ENCODE measurements at regions not wholly inside any gene's neighbourhood (a gene's known extent, or its start where the extent isn't known, plus 50 kb on each side); places are given as distances from the start of the nearest gene placed in this dataset.

DNA sequence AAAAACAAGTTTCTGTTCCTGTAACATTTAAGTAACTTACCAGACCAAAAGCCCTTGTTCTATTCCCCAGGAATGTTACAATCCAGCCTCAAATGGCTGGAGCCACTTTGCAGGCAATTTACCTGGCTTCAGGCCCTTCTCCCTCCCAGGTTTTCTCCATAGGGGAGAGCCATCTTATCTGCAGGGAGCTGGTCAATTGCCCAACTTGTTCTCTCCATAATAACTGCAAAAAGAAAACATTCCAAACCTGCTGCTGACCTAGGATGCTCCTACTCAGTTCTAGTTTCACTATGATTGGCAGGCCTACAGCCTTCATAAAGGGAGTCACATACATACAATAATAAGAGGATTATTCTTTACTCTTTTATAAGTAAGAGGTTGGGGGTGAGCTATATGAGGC, 670.7 kb downstream of the PCDH7 start:
- DNase-seq (ENCODE audit: extremely low read depth, low read depth) = no peak
- TF ChIP-seq, protein P1, sequence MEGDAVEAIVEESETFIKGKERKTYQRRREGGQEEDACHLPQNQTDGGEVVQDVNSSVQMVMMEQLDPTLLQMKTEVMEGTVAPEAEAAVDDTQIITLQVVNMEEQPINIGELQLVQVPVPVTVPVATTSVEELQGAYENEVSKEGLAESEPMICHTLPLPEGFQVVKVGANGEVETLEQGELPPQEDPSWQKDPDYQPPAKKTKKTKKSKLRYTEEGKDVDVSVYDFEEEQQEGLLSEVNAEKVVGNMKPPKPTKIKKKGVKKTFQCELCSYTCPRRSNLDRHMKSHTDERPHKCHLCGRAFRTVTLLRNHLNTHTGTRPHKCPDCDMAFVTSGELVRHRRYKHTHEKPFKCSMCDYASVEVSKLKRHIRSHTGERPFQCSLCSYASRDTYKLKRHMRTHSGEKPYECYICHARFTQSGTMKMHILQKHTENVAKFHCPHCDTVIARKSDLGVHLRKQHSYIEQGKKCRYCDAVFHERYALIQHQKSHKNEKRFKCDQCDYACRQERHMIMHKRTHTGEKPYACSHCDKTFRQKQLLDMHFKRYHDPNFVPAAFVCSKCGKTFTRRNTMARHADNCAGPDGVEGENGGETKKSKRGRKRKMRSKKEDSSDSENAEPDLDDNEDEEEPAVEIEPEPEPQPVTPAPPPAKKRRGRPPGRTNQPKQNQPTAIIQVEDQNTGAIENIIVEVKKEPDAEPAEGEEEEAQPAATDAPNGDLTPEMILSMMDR (IDR thresholded peaks at IDR 0.05; ENCODE audit: low read depth, low read length, missing control alignments) = no peak
- no peak overlapping the region for H3K4me3 ChIP-seq (replicated peaks; ENCODE audit: low read depth, low read length)

DNA sequence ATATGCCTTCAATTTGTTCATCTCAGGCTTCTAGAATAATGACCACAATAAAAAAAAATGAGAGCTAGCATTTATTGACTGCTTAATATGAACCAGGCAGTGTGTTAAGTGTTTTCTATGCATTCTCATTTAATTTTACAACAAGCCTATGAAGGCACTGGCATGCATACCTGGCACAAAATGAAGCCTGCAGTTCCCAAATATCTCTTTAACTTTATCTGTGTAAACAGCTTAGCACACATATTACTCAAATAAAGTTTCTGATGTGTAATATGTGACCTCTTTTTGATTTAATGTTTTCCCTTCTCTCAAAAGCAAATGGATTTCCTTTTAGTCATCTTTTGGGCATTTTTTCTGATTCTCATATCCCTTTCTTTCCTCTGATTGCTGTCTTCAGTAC, 671.8 kb downstream of the PCDH7 start:
- no peak for DNase-seq (ENCODE audit: extremely low read depth, low read depth)
- TF ChIP-seq, protein P1 (IDR thresholded peaks at IDR 0.05; ENCODE audit: low read depth, low read length, missing control alignments) = no peak
- H3K4me3 ChIP-seq (replicated peaks; ENCODE audit: low read depth, low read length) = no peak overlapping the region

DNA sequence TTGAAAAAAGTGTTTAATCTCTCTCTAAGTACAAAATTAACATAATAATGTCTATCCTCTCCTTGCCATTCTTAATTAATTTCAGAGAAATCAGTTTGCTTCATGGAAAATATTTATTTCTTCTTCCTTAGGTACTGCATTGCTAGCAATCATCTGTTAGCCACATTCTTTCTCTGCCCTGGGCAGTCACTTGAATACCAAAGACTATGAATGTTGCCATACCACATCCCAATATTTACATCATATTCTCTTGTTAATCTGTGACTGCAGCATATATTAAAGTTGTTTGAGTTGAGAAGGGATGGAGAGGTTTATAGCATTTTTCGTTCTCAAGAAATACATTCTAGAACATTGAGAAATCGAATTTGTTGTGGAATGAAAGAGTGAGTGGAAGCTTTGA, 672.8 kb downstream of the PCDH7 start:
- no peak overlapping the region for H3K4me3 ChIP-seq (replicated peaks; ENCODE audit: low read depth, low read length)
- TF ChIP-seq, protein P1 (IDR thresholded peaks at IDR 0.05; ENCODE audit: low read depth, low read length, missing control alignments) = no peak
- DNase-seq (ENCODE audit: extremely low read depth, low read depth) = no peak

DNA sequence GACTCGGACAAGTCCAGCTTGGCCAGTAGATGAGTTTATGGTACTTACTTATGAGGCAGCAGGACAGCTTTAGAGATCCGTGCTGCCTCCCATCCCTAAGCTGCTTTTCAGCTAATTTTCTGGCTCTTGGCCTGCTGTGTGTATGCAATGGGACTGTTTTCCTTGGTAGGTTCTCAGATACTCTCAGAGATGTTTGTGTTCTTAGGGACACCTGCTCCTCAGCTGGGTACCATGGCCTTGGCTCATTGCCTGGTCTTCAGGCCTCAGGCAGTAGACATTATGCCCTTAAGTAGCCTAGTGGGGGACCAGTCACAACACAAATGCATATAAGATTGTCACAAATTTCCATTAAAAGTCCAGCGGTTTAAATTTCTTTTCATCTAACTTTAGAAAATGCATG, 688.0 kb downstream of the PCDH7 start:
- no peak overlapping the region for H3K4me3 ChIP-seq (replicated peaks; ENCODE audit: low read depth, low read length)
- no peak for DNase-seq (ENCODE audit: extremely low read depth, low read depth)
- TF ChIP-seq, protein P1 (IDR thresholded peaks at IDR 0.05; ENCODE audit: low read depth, low read length, missing control alignments) = no peak

DNA sequence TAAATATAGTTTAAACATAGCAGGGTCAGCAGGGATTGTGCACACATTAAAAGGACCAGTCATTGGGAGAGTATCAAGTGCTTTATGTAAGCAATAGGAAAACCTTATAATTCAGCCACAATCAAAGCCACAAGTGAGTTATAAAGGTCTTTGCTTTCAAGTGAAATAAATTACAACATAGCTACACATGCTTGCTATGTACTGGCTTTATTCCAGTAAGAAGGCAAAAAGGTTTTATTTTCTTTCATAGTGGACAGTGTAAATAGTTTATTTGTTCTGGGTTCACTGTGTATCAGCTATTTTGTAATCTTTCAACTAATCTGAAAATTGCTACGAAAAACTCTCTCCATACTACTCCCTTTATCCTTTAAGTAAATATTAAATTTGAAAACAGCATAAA, 691.4 kb downstream of the PCDH7 start:
- DNase-seq (ENCODE audit: extremely low read depth, low read depth) = no peak
- TF ChIP-seq, protein P1 (IDR thresholded peaks at IDR 0.05; ENCODE audit: low read depth, low read length, missing control alignments) = no peak
- H3K4me3 ChIP-seq (replicated peaks; ENCODE audit: low read depth, low read length) = no peak overlapping the region

DNA sequence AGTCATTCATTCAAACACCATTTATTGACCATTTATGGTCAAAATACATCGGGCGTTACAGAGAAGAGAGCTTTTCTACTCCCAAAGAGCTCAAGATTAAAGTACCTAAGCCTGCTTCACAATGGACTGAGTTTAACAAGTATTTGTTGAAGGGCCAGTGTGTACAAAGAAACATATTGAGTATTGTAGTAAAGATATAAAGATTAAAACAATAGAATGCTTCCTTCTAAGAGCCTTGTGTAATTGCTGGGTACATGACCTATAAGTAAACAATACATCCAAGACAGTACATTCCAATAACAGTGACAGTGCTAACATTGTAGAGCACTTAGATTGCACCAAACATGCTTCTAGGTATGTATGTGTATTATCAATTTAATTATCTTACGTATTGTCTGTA, 695.5 kb downstream of the PCDH7 start:
- TF ChIP-seq, protein P1 (IDR thresholded peaks at IDR 0.05; ENCODE audit: low read depth, low read length, missing control alignments) = no peak
- no peak for DNase-seq (ENCODE audit: extremely low read depth, low read depth)

DNA sequence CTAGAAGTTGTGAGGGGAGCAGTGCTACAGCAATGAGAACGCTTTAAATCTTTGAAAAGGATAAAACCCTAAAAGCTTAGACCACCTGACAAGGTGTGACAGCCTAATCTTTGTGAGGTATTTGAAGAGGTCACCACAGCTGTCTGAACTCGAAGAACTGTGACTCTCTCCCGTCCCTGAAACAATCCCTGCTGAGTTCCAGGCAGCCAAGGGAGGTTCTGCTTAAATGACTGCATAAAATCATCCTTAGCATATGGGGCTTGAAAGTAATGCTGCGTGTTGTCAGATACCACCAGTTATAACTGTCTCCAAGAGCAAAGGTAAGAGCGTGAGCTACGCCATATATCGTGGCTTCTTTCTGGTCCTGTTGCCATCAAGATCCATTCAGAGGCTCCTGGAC, 696.3 kb downstream of the PCDH7 start:
- H3K4me3 ChIP-seq (replicated peaks; ENCODE audit: low read depth, low read length) = no peak overlapping the region
- TF ChIP-seq, protein P1 (IDR thresholded peaks at IDR 0.05; ENCODE audit: low read depth, low read length, missing control alignments) = no peak
- DNase-seq (ENCODE audit: extremely low read depth, low read depth) = no peak

More for the DNA sequence above, 695.5 kb downstream of the PCDH7 start:
- no peak overlapping the region for H3K4me3 ChIP-seq (replicated peaks; ENCODE audit: low read depth, low read length)

Data from HFF-Myc (cell line).